Forelimb muscle (tissue), 1 donor: ENCODE measurements at regions not wholly inside any gene's neighbourhood (a gene's known extent, or its start where the extent isn't known, plus 50 kb on each side); places are given as distances from the start of the nearest gene placed in this dataset.

Experiments
- DNase-seq: peaks from one replicate; pipeline ENCODE4 v3.0.0-alpha.2; 2013; ENCODE audit warnings: low read depth

- no peak for DNase-seq
These were observed 683.6 kb upstream of the ARPP21 start for GRCh38 chr3:34955680-34956079.

- DNase-seq = no peak
These were observed 682.8 kb upstream of the ARPP21 start for GRCh38 chr3:34956511-34956910.

GRCh38 chr3:34957677-34958076 lies 681.6 kb upstream of the ARPP21 start:
- no peak for DNase-seq

GRCh38 chr3:34969513-34969912 lies 669.8 kb upstream of the ARPP21 start:
- DNase-seq = no peak

- DNase-seq = no peak
These were observed 666.8 kb upstream of the ARPP21 start for GRCh38 chr3:34972481-34972880.

GRCh38 chr3:34973586-34973985 lies 665.7 kb upstream of the ARPP21 start:
- no peak for DNase-seq

GRCh38 chr3:34983631-34984030 lies 655.7 kb upstream of the ARPP21 start:
- no peak for DNase-seq

- DNase-seq = no peak
These were observed 651.0 kb upstream of the ARPP21 start for GRCh38 chr3:34988296-34988695.

- no peak for DNase-seq
These were observed 643.4 kb upstream of the ARPP21 start for GRCh38 chr3:34995796-34996430.

- DNase-seq = no peak
These were observed 640.4 kb upstream of the ARPP21 start for GRCh38 chr3:34998902-34999301.

GRCh38 chr3:35012214-35012613 lies 627.1 kb upstream of the ARPP21 start:
- no peak for DNase-seq

- no peak for DNase-seq
These were observed 611.2 kb upstream of the ARPP21 start for GRCh38 chr3:35028157-35028556.

GRCh38 chr3:35042210-35042991 lies 596.9 kb upstream of the ARPP21 start:
- DNase-seq = no peak

- DNase-seq = no peak
These were observed 596.3 kb upstream of the ARPP21 start for GRCh38 chr3:35043040-35043439.

- no peak for DNase-seq
These were observed 595.1 kb upstream of the ARPP21 start for GRCh38 chr3:35044190-35044589.

- no peak for DNase-seq
These were observed 594.2 kb upstream of the ARPP21 start for GRCh38 chr3:35045118-35045517.

GRCh38 chr3:35064761-35065160 lies 574.6 kb upstream of the ARPP21 start:
- DNase-seq = no peak

- DNase-seq = no peak
These were observed 573.4 kb upstream of the ARPP21 start for GRCh38 chr3:35065891-35066290.

GRCh38 chr3:35067750-35068149 lies 571.6 kb upstream of the ARPP21 start:
- DNase-seq = no peak

GRCh38 chr3:35070088-35070487 lies 569.2 kb upstream of the ARPP21 start:
- DNase-seq = no peak

GRCh38 chr3:35071772-35072171 lies 567.6 kb upstream of the ARPP21 start:
- DNase-seq = no peak

- DNase-seq = no peak
These were observed 560.5 kb upstream of the ARPP21 start for GRCh38 chr3:35078780-35079179.

GRCh38 chr3:35079403-35079802 lies 559.9 kb upstream of the ARPP21 start:
- DNase-seq = no peak

- DNase-seq = no peak
These were observed 557.4 kb upstream of the ARPP21 start for GRCh38 chr3:35081899-35082298.
